Loucy (cell line): ENCODE measurements at regions not wholly inside any gene's neighbourhood (a gene's known extent, or its start where the extent isn't known, plus 50 kb on each side); places are given as distances from the start of the nearest gene placed in this dataset.

Experiments
- H2AFZ ChIP-seq: fragments of 200-600 bp; sonication (generic); 2 replicates; pipeline ENCODE4 v1.6.0; 2016; ENCODE audit warnings: antibody characterized with exemption, mild to moderate bottlenecking, low read length, moderate library complexity
- H3F3A ChIP-seq: fragments of 200-600 bp; 2 replicates; pipeline ENCODE4 v1.6.0; 2016; ENCODE audit warnings: antibody characterized with exemption, low read depth, mild to moderate bottlenecking
- H3K27me3 ChIP-seq: fragments of 200-600 bp; sonication (generic); 2 replicates; pipeline ENCODE4 v1.6.1; 2014; ENCODE audit warnings: low read length, mild to moderate bottlenecking; ENCODE audit not compliant: insufficient read depth, poor library complexity, severe bottlenecking
- H3K36me3 ChIP-seq: fragments of 200-600 bp; sonication (generic); 2 replicates; pipeline ENCODE4 v1.6.1; 2016; ENCODE audit warnings: low read length; ENCODE audit not compliant: insufficient read depth
- H3K4me1 ChIP-seq: fragments of 200-600 bp; sonication (generic); 2 replicates; pipeline ENCODE4 v1.5.1; 2014; ENCODE audit warnings: low read length, mild to moderate bottlenecking; ENCODE audit not compliant: insufficient read depth, poor library complexity, severe bottlenecking
- H3K4me2 ChIP-seq: fragments of 200-600 bp; sonication (generic); 2 replicates; pipeline ENCODE4 v1.6.0; 2014; ENCODE audit warnings: antibody characterized with exemption, low read length, low read depth, mild to moderate bottlenecking; ENCODE audit not compliant: poor library complexity, severe bottlenecking
- H3K4me3 ChIP-seq: fragments of 200-600 bp; sonication (generic); 2 replicates; pipeline ENCODE4 v1.5.1; 2014; ENCODE audit warnings: low read length, mild to moderate bottlenecking, mixed read lengths; ENCODE audit not compliant: poor library complexity, severe bottlenecking
- H3K79me2 ChIP-seq: fragments of 200-600 bp; sonication (generic); 2 replicates; pipeline ENCODE4 v1.6.1; 2014; ENCODE audit warnings: low read length; ENCODE audit not compliant: insufficient read depth
- H3K9ac ChIP-seq: fragments of 200-600 bp; sonication (generic); 2 replicates; pipeline ENCODE4 v1.6.0; 2014; ENCODE audit warnings: mild to moderate bottlenecking, low read depth, low read length, moderate library complexity; ENCODE audit not compliant: poor library complexity, severe bottlenecking
- H3K9me2 ChIP-seq: fragments of 200-600 bp; sonication (generic); replicated peaks from 2 replicates; pipeline ENCODE4 v1.6.1; 2016; ENCODE audit warnings: low read depth, low read length, mixed read lengths
- H3K9me3 ChIP-seq: fragments of 200-600 bp; sonication (generic); 2 replicates; pipeline ENCODE4 v1.6.1; 2014; ENCODE audit warnings: mild to moderate bottlenecking, antibody characterized with exemption, low read length, low read depth; ENCODE audit not compliant: insufficient read depth
- H4K20me1 ChIP-seq: fragments of 200-600 bp; sonication (generic); 2 replicates; pipeline ENCODE4 v1.6.0; 2014; ENCODE audit warnings: antibody characterized with exemption, low read length, mild to moderate bottlenecking; ENCODE audit not compliant: insufficient read depth, poor library complexity, severe bottlenecking
- EZH2phosphoT487 ChIP-seq: fragments of 200-600 bp; IDR thresholded peaks from 2 replicates; pipeline ENCODE4 v1.6.1; 2018; ENCODE audit warnings: antibody characterized with exemption, mild to moderate bottlenecking, moderate library complexity, borderline replicate concordance
- TF ChIP-seq, protein P1 (sequence below): fragments of 200-600 bp; sonication (generic); conservative IDR thresholded peaks from 2 replicates; pipeline ENCODE4 v1.5.1; 2014; ENCODE audit warnings: mild to moderate bottlenecking, antibody characterized with exemption, low read length

DNA sequence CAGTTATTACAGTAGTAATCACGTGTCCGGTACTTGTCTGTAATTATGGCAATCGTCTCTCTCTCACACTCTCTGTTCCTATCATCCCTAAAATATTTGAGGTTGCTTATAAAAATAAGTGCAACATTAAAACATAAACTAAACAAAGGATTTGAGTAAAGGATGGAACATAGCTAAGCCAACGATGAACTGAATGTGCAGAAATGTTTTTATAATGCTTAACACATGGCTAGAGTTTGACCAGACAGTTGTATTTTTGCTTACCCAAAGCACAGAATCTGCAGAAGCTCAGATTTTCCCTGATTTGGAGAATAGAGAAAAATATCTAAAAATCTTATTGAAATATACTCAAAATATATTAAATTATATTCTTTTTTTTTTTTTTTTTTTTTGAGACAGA is 1030.9 kb downstream of the NAALADL2 start:
- Histone ChIP-seq H3K4me1 (no peaks in the 10 kb centered on the region), H3K4me2 (no peak overlapping the region), H3K9me3 (no peaks in the 10 kb centered on the region), H3K9ac (no peak overlapping the region), H2AFZ (no peak overlapping the region), H3K36me3 (no peaks in the 10 kb centered on the region), H3K79me2 (no peaks in the 10 kb centered on the region), H3F3A (no peaks in the 10 kb centered on the region), H3K4me3 (no peak overlapping the region), H3K9me2 (no peaks in the 10 kb centered on the region), H3K27me3 (no peaks in the 10 kb centered on the region), H4K20me1 (no peaks in the 10 kb centered on the region)
- TF ChIP-seq, protein P1, sequence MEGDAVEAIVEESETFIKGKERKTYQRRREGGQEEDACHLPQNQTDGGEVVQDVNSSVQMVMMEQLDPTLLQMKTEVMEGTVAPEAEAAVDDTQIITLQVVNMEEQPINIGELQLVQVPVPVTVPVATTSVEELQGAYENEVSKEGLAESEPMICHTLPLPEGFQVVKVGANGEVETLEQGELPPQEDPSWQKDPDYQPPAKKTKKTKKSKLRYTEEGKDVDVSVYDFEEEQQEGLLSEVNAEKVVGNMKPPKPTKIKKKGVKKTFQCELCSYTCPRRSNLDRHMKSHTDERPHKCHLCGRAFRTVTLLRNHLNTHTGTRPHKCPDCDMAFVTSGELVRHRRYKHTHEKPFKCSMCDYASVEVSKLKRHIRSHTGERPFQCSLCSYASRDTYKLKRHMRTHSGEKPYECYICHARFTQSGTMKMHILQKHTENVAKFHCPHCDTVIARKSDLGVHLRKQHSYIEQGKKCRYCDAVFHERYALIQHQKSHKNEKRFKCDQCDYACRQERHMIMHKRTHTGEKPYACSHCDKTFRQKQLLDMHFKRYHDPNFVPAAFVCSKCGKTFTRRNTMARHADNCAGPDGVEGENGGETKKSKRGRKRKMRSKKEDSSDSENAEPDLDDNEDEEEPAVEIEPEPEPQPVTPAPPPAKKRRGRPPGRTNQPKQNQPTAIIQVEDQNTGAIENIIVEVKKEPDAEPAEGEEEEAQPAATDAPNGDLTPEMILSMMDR: no peak
- TF ChIP-seq EZH2phosphoT487: no peak

DNA sequence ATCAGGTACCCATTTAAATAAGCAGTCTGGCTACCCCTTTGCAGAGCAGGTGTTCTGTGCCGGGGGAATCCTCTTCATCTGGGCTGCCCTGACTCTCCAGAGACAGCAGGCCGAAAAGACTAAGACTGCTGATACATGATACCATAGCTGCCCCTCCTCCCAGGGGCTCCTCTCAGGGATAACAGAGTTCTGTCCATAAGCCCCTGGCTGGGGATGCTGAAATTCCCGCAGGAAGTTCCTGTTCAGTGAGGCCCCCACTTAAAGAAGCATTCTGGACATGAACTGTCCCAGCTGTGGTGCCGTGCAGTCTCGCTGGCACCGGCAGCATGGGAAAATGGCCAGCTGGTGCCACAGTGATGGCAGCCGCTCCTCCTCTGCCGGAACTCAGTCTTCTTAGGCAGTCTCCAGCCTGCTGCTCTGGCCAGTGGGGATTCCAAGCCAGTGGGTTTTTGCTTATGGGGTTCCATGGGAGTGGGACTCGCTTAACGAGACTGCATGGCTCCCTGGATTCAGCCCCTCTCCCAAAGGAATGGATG is 1026.2 kb downstream of the NAALADL2 start:
- TF ChIP-seq, protein P1: no peak
- TF ChIP-seq EZH2phosphoT487: no peak
- Histone ChIP-seq H3K27me3 (no peaks in the 10 kb centered on the region), H2AFZ (no peak overlapping the region), H3K9me3 (no peaks in the 10 kb centered on the region), H3K36me3 (no peaks in the 10 kb centered on the region), H3K4me2 (no peak overlapping the region), H3K79me2 (no peaks in the 10 kb centered on the region), H3K4me1 (no peaks in the 10 kb centered on the region), H3K9me2 (no peaks in the 10 kb centered on the region), H3K4me3 (no peak overlapping the region), H3F3A (no peaks in the 10 kb centered on the region), H4K20me1 (no peaks in the 10 kb centered on the region), H3K9ac (no peak overlapping the region)

- Histone ChIP-seq H3K36me3 (no peaks in the 10 kb centered on the region), H2AFZ (no peak overlapping the region), H3K9ac (no peak overlapping the region), H3K4me2 (no peak overlapping the region), H4K20me1 (no peaks in the 10 kb centered on the region), H3K27me3 (no peaks in the 10 kb centered on the region), H3F3A (no peaks in the 10 kb centered on the region), H3K79me2 (no peaks in the 10 kb centered on the region), H3K4me3 (no peak overlapping the region), H3K9me3 (no peaks in the 10 kb centered on the region), H3K4me1 (no peaks in the 10 kb centered on the region), H3K9me2 (no peaks in the 10 kb centered on the region)
- TF ChIP-seq, protein P1: no peak
- TF ChIP-seq EZH2phosphoT487: no peak
These were observed 1020.3 kb downstream of the NAALADL2 start for GRCh38 chr3:175879417-175879816.
